Esophagus squamous epithelium (tissue), 5 donors: ENCODE measurements at regions not wholly inside any gene's neighbourhood (a gene's known extent, or its start where the extent isn't known, plus 50 kb on each side); places are given as distances from the start of the nearest gene placed in this dataset.

Source experiments
- DNase-seq: peaks from one replicate; lab custom pipeline; 2025; lab: John Stamatoyannopoulos, UW
- H3K27ac ChIP-seq, 4 donors: fragments of 200-600 bp; sonication (generic); one replicate each; pipeline ENCODE4 v1.5.1; 2016 to 2019; ENCODE audit warnings: mild to moderate bottlenecking in 1 of 4
- H3K27me3 ChIP-seq, 4 donors: fragments of 200-600 bp; sonication (generic); 1 replicate in 3 of 4; 2 replicates in 1 of 4; pipeline versions ENCODE4 v1.5.1 to v1.6.0; 2017 to 2021; ENCODE audit warnings: antibody characterized with exemption in 1 of 4
- H3K36me3 ChIP-seq, 3 donors: fragments of 200-600 bp; sonication (generic); one replicate each; pipeline ENCODE4 v1.5.1; 2016 to 2019
- H3K4me1 ChIP-seq, 3 donors: fragments of 200-600 bp; sonication (generic); one replicate each; pipeline ENCODE4 v1.5.1; 2017 to 2019
- H3K4me3 ChIP-seq, 4 donors: fragments of 200-600 bp; sonication (generic); 1 replicate in 3 of 4; 2 replicates in 1 of 4; pipeline ENCODE4 v1.5.1; 2016 to 2019; ENCODE audit warnings: mild to moderate bottlenecking in 2 of 4, moderate library complexity in 1 of 4
- H3K9me3 ChIP-seq, 3 donors: fragments of 200-600 bp; sonication (generic); one replicate each; pipeline ENCODE4 v1.5.1; 2016 to 2019
- CTCF ChIP-seq, 6 experiments: fragments of 450-650 bp in 4 of 6; fragments of 200-600 bp in 2 of 6; sonication (generic) in 2 of 6; IDR thresholded peaks; one replicate each; pipeline ENCODE4 v1.5.1; 2016 to 2019; ENCODE audit warnings: antibody characterized with exemption in 6 of 6, mild to moderate bottlenecking in 4 of 6, moderate library complexity in 4 of 6
- POLR2A ChIP-seq, 4 donors: fragments of 450-650 bp; IDR thresholded peaks; one replicate each; pipeline ENCODE4 v1.6.1; 2017; ENCODE audit warnings: antibody characterized with exemption in 4 of 4, mild to moderate bottlenecking in 4 of 4, moderate library complexity in 3 of 4
- WGBS, 2 donors: methylation state at CpG; one replicate each; pipeline ENCODE4 v1.1.5; 2018; 5-methylcytosine and 5-hydroxymethylcytosine counted together
- intact Hi-C: fragments of 100-400 bp; cut with DNase I; formaldehyde crosslinking; loops from one replicate; pipeline ENCODE4 v1.15.0; 2022
- donor health status: DM: yes; HTN: yes; CAD: no.

- 44 to 45% methylated on average over 3 of the region's 3 CpGs for WGBS, 2 donors
- Histone ChIP-seq H3K27me3 (no peaks in the 10 kb centered on the region), H3K36me3 (no peaks in the 10 kb centered on the region), H3K27ac (no peak overlapping the region), H3K4me1 (no peaks in the 10 kb centered on the region), H3K4me3 (no peak overlapping the region), H3K9me3 (no peaks in the 10 kb centered on the region)
- no peak for DNase-seq
- intact Hi-C loops, result no loop called here
- TF ChIP-seq POLR2A (IDR thresholded peaks at IDR 0.05), result no peak
- TF ChIP-seq CTCF (IDR thresholded peaks at IDR 0.05), result no peak
Observed at GRCh38 chr5:29005386-29005785, 1967.0 kb upstream of the CDH9 start.

- TF ChIP-seq POLR2A (IDR thresholded peaks at IDR 0.05) (no peak), CTCF (IDR thresholded peaks at IDR 0.05) (no peak)
- Histone ChIP-seq H3K4me1 (no peaks in the 10 kb centered on the region), H3K27ac (no peak overlapping the region), H3K36me3 (no peaks in the 10 kb centered on the region), H3K27me3 (no peaks in the 10 kb centered on the region), H3K9me3 (no peaks in the 10 kb centered on the region), H3K4me3 (no peak overlapping the region)
- no peak for DNase-seq
- intact Hi-C loops, result no loop called here
- 51 to 65% methylated on average over 6 of the region's 6 CpGs for WGBS, 2 donors
Observed at GRCh38 chr5:29002481-29002880, 1964.1 kb upstream of the CDH9 start.

GRCh38 chr5:29001666-29002065 is 1963.3 kb upstream of the CDH9 start:
- Histone ChIP-seq H3K4me3 (no peak overlapping the region), H3K36me3 (no peaks in the 10 kb centered on the region), H3K27me3 (no peaks in the 10 kb centered on the region), H3K9me3 (no peaks in the 10 kb centered on the region), H3K4me1 (no peaks in the 10 kb centered on the region), H3K27ac (no peak overlapping the region)
- intact Hi-C loops, result no loop called here
- 77 to 79% methylated on average over 3 of the region's 3 CpGs for WGBS, 2 donors
- TF ChIP-seq POLR2A (IDR thresholded peaks at IDR 0.05) (no peak), CTCF (IDR thresholded peaks at IDR 0.05) (no peak)
- DNase-seq, result no peak

DNA sequence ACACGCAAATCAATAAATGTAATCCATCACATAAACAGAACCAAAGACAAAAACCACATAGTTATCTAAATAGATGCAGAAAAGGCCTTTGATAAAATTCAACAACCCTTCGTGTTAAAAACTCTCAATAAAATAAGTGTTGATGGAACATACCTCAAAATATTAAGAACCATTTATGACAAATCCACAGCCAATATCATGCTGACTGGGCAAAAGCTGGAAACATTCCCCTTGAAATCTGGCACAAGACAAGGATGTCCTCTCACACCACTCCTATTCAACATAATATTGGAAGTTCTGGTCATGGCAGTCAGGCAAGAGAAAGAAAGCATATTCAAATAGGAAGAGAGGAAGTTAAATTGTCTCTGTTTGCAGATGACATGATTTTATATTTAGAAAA is 1946.3 kb upstream of the CDH9 start:
- no peaks in the 10 kb centered on the region for H3K36me3 ChIP-seq
- DNase-seq, result no peak
- WGBS, 2 donors, result 74 to 77% methylated on average over 2 of the region's 2 CpGs
- H3K4me1 ChIP-seq, result no peaks in the 10 kb centered on the region
- peaks cover 0 to 13% (median 7%) of the 10 kb centered on the region in 3 donors for H3K9me3 ChIP-seq
- TF ChIP-seq CTCF (IDR thresholded peaks at IDR 0.05), result no peak
- H3K4me3 ChIP-seq, result no peak overlapping the region
- intact Hi-C loops, result no loop called here
- no peak overlapping the region for H3K27ac ChIP-seq
- no peaks in the 10 kb centered on the region for H3K27me3 ChIP-seq

- Histone ChIP-seq H3K4me3 (no peak overlapping the region), H3K27ac (no peak overlapping the region), H3K36me3 (no peaks in the 10 kb centered on the region), H3K4me1 (no peaks in the 10 kb centered on the region), H3K9me3 (peaks cover 0 to 17% (median 6%) of the 10 kb centered on the region in 3 donors), H3K27me3 (no peaks in the 10 kb centered on the region)
- no peak for DNase-seq
- no peak for TF ChIP-seq CTCF (IDR thresholded peaks at IDR 0.05)
- TF ChIP-seq POLR2A (IDR thresholded peaks at IDR 0.05), result no peak
- intact Hi-C loops, result no loop called here
- WGBS, 2 donors, result 86 to 91% methylated on average over 2 of the region's 2 CpGs
Observed at GRCh38 chr5:28975508-28975907, 1937.1 kb upstream of the CDH9 start.
